ENCODE measurements at regions not wholly inside any gene's neighbourhood (a gene's known extent, or its start where the extent isn't known, plus 50 kb on each side); places are given as distances from the start of the nearest gene placed in this dataset.

- Mint-ChIP-seq H3K4me1 (no peaks in the 10 kb centered on the region), H3K27ac (no peak overlapping the region), H3K36me3 (no peaks in the 10 kb centered on the region), H3K9me3 (no peaks in the 10 kb centered on the region), H3K27me3 (ENCODE audit: insufficient read depth, low read depth) (peaks cover 4% of the 10 kb centered on the region), H3K4me3 (no peak overlapping the region)
- H3F3A ChIP-seq (ENCODE audit: low read depth): no peaks in the 10 kb centered on the region
- no peak overlapping the region for H3K27ac ChIP-seq
- no peak overlapping the region for H3K4me3 ChIP-seq
- H4K20me1 ChIP-seq (ENCODE audit: low read depth): no peaks in the 10 kb centered on the region
- H3K9ac ChIP-seq: no peak overlapping the region
- DNase-seq (ENCODE audit: low spot score): no peak
- no peak overlapping the region for H3K4me2 ChIP-seq
- H3K79me2 ChIP-seq (ENCODE audit: low read depth): no peaks in the 10 kb centered on the region
- no peaks in the 10 kb centered on the region for H3K4me1 ChIP-seq
- H3K27me3 ChIP-seq: no peaks in the 10 kb centered on the region
- TF ChIP-seq, protein P1, sequence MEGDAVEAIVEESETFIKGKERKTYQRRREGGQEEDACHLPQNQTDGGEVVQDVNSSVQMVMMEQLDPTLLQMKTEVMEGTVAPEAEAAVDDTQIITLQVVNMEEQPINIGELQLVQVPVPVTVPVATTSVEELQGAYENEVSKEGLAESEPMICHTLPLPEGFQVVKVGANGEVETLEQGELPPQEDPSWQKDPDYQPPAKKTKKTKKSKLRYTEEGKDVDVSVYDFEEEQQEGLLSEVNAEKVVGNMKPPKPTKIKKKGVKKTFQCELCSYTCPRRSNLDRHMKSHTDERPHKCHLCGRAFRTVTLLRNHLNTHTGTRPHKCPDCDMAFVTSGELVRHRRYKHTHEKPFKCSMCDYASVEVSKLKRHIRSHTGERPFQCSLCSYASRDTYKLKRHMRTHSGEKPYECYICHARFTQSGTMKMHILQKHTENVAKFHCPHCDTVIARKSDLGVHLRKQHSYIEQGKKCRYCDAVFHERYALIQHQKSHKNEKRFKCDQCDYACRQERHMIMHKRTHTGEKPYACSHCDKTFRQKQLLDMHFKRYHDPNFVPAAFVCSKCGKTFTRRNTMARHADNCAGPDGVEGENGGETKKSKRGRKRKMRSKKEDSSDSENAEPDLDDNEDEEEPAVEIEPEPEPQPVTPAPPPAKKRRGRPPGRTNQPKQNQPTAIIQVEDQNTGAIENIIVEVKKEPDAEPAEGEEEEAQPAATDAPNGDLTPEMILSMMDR (IDR thresholded peaks at IDR 0.05): no peak
- TF ChIP-seq EZH2phosphoT487 (IDR thresholded peaks at IDR 0.05) (no peak), EZH2 (IDR thresholded peaks at IDR 0.05) (no peak)
- no peaks in the 10 kb centered on the region for H3K9me3 ChIP-seq (ENCODE audit: low read depth)
- H2AFZ ChIP-seq (replicated peaks): no peak overlapping the region
- H3K36me3 ChIP-seq: no peaks in the 10 kb centered on the region
Measured at GRCh38 chr2:56030901-56031300, 107.3 kb upstream of the EFEMP1 start.

DNA sequence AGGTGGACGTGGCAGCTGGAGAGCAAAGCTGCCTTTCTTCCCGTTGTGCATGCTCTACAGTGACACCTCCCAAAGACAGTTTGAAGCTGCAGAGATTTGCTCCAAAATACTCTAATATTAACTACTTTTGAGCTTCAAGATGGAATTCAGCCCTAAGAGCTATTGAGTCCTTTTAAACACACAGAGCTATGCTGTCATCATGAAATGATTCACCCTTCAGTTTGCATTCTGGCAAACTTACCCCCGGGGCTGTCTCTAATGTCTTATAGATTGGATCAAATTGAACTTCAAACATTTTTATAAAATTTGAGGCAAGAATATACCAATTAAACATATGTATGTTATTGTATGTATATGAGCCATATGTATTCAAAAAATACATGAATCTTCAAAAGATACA is 110.7 kb upstream of the EFEMP1 start:
- Mint-ChIP-seq H3K27me3 (ENCODE audit: insufficient read depth, low read depth) (peaks cover 2% of the 10 kb centered on the region), H3K4me1 (no peaks in the 10 kb centered on the region), H3K4me3 (no peak overlapping the region), H3K36me3 (no peaks in the 10 kb centered on the region), H3K27ac (no peak overlapping the region), H3K9me3 (no peaks in the 10 kb centered on the region)
- Histone ChIP-seq H4K20me1 (ENCODE audit: low read depth) (no peaks in the 10 kb centered on the region), H3K4me2 (no peak overlapping the region), H3K9me3 (ENCODE audit: low read depth) (no peaks in the 10 kb centered on the region), H2AFZ (replicated peaks) (no peak overlapping the region), H3F3A (ENCODE audit: low read depth) (no peaks in the 10 kb centered on the region), H3K4me1 (no peaks in the 10 kb centered on the region), H3K79me2 (ENCODE audit: low read depth) (no peaks in the 10 kb centered on the region), H3K27ac (no peak overlapping the region), H3K27me3 (no peaks in the 10 kb centered on the region), H3K9ac (no peak overlapping the region), H3K4me3 (no peak overlapping the region), H3K36me3 (no peaks in the 10 kb centered on the region)
- DNase-seq (ENCODE audit: low spot score): no peak
- TF ChIP-seq EZH2phosphoT487 (IDR thresholded peaks at IDR 0.05): no peak
- TF ChIP-seq, protein P1 (IDR thresholded peaks at IDR 0.05): no peak
- TF ChIP-seq EZH2 (IDR thresholded peaks at IDR 0.05): no peak

DNA sequence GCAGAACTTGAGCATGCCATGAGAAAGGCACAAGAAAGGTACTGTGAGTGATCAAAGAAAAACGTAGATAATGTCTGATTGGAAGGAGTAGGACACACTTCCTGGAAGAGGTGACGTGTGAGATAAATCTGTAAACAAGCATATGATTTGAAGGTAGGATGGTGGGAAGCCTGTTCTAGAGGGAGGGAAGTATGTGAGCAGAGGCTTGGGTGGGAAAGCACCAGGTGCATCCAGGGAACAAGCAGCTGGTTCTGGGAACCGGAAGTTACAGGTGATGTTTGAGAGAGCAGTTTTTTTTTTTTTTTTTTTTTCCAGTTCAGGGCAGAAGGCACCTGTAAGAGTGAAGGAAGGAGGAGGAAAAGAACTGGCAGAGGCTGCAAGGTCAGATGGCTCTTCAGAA is 116.6 kb upstream of the EFEMP1 start:
- Mint-ChIP-seq H3K27me3 (ENCODE audit: insufficient read depth, low read depth) (peaks cover 10% of the 10 kb centered on the region), H3K4me3 (no peak overlapping the region)

More for the DNA sequence above, 116.6 kb upstream of the EFEMP1 start:
- TF ChIP-seq EZH2 (IDR thresholded peaks at IDR 0.05): no peak
- TF ChIP-seq, protein P1 (IDR thresholded peaks at IDR 0.05): no peak
- peaks cover 4% of the 10 kb centered on the region for H3K4me1 ChIP-seq
- no peak overlapping the region for H3K9ac ChIP-seq
- H3K36me3 Mint-ChIP-seq: no peaks in the 10 kb centered on the region
- H3K36me3 ChIP-seq: no peaks in the 10 kb centered on the region
- H3K27ac Mint-ChIP-seq: no peak overlapping the region
- H3K9me3 Mint-ChIP-seq: peaks cover 4% of the 10 kb centered on the region
- H4K20me1 ChIP-seq (ENCODE audit: low read depth): no peaks in the 10 kb centered on the region
- no peaks in the 10 kb centered on the region for H3K27me3 ChIP-seq
- no peaks in the 10 kb centered on the region for H3K79me2 ChIP-seq (ENCODE audit: low read depth)
- H3F3A ChIP-seq (ENCODE audit: low read depth): no peaks in the 10 kb centered on the region
- H3K27ac ChIP-seq: no peak overlapping the region
- H3K4me3 ChIP-seq: no peak overlapping the region
- H3K4me1 Mint-ChIP-seq: peaks cover 5% of the 10 kb centered on the region
- no peaks in the 10 kb centered on the region for H3K9me3 ChIP-seq (ENCODE audit: low read depth)
- no peak overlapping the region for H3K4me2 ChIP-seq
- DNase-seq (ENCODE audit: low spot score): no peak
- H2AFZ ChIP-seq (replicated peaks): no peak overlapping the region
